CD14-positive monocyte (primary cell): ENCODE measurements at regions not wholly inside any gene's neighbourhood (a gene's known extent, or its start where the extent isn't known, plus 50 kb on each side); places are given as distances from the start of the nearest gene placed in this dataset.

ENCODE experiments used
- DNase-seq, 3 donors: peaks; one replicate each; pipeline ENCODE4 v3.0.0-alpha.2; 2011 to 2022
- H2AFZ ChIP-seq: 2 replicates; pipeline ENCODE4 v1.6.0; 2012; ENCODE audit warnings: mild to moderate bottlenecking, low read depth, low read length, inconsistent platforms; ENCODE audit not compliant: insufficient read depth, poor library complexity, severe bottlenecking
- H3K27ac ChIP-seq, 2 donors: 1 replicate in 1 of 2; 2 replicates in 1 of 2; pipeline ENCODE4 v1.5.1; 2012 to 2013; ENCODE audit warnings: low read length in 2 of 2, control low read depth in 1 of 2, inconsistent platforms in 1 of 2, low read depth in 1 of 2, mild to moderate bottlenecking in 1 of 2
- H3K27me3 ChIP-seq, 2 donors: one replicate each; pipeline versions ENCODE4 v1.6.0 to v1.6.1; 2011 to 2013; ENCODE audit warnings: low read length in 2 of 2; ENCODE audit not compliant: control insufficient read depth in 2 of 2, insufficient read depth in 2 of 2
- H3K36me3 ChIP-seq, 2 donors: replicated peaks in 1 of 2; 1 replicate in 1 of 2; 2 replicates in 1 of 2; pipeline versions ENCODE4 v1.5.1 to v1.6.1; 2012 to 2013; ENCODE audit warnings: low read length in 2 of 2, control low read depth in 1 of 2, inconsistent platforms in 1 of 2, mild to moderate bottlenecking in 1 of 2; ENCODE audit not compliant: insufficient read depth in 2 of 2, control insufficient read depth in 1 of 2
- H3K4me1 ChIP-seq, 2 donors: 1 replicate in 1 of 2; 2 replicates in 1 of 2; pipeline versions ENCODE4 v1.5.1 to v1.6.1; 2012 to 2013; ENCODE audit warnings: low read length in 2 of 2, control low read depth in 1 of 2, inconsistent platforms in 1 of 2, mild to moderate bottlenecking in 1 of 2, moderate library complexity in 1 of 2; ENCODE audit not compliant: insufficient read depth in 2 of 2, control insufficient read depth in 1 of 2
- H3K4me2 ChIP-seq: replicated peaks from 2 replicates; pipeline ENCODE3; 2012; ENCODE audit warnings: low read length, moderate library complexity, mild to moderate bottlenecking; ENCODE audit not compliant: poor library complexity, severe bottlenecking; ENCODE audit errors: extremely low read depth
- H3K4me3 ChIP-seq, 3 experiments: fragments of 200-600 bp in 1 of 3; sonication (generic) in 1 of 3; replicated peaks in 1 of 3; 1 replicate in 2 of 3; 2 replicates in 1 of 3; pipeline ENCODE4 v1.5.1; 2011 to 2013; ENCODE audit warnings: low read length in 3 of 3, mild to moderate bottlenecking in 3 of 3, control low read depth in 2 of 3, low read depth in 2 of 3, inconsistent platforms in 1 of 3, moderate library complexity in 1 of 3
- H3K79me2 ChIP-seq: 2 replicates; pipeline ENCODE4 v1.6.0; 2012; ENCODE audit warnings: mild to moderate bottlenecking, control low read depth, inconsistent platforms, low read length, moderate library complexity; ENCODE audit not compliant: insufficient read depth
- H3K9ac ChIP-seq: 2 replicates; pipeline ENCODE4 v1.6.0; 2017; ENCODE audit warnings: low read length, mild to moderate bottlenecking; ENCODE audit not compliant: insufficient read depth, poor library complexity, severe bottlenecking
- H3K9me3 ChIP-seq, 2 donors: replicated peaks in 1 of 2; 1 replicate in 1 of 2; 2 replicates in 1 of 2; pipeline versions ENCODE4 v1.5.1 to v1.6.1; 2012 to 2013; ENCODE audit warnings: low read length in 2 of 2, control low read depth in 1 of 2; ENCODE audit not compliant: control insufficient read depth in 1 of 2, insufficient read depth in 1 of 2
- H4K20me1 ChIP-seq: 2 replicates; pipeline ENCODE4 v1.6.0; 2012; ENCODE audit warnings: mild to moderate bottlenecking, low read length, control low read depth, moderate library complexity; ENCODE audit not compliant: insufficient read depth
- H3K27ac Mint-ChIP-seq, 7 donors: one replicate each; pipeline ENCODE4 v1.8.0; 2020; ENCODE audit warnings: mild to moderate bottlenecking in 7 of 7, mixed read lengths in 7 of 7, moderate library complexity in 6 of 7, inconsistent platforms in 2 of 7
- H3K27me3 Mint-ChIP-seq, 3 donors: one replicate each; pipeline ENCODE4 v1.8.0; 2021 to 2022; ENCODE audit warnings: low read depth in 3 of 3, mild to moderate bottlenecking in 3 of 3, mixed read lengths in 3 of 3, moderate library complexity in 3 of 3, inconsistent platforms in 1 of 3
- H3K36me3 Mint-ChIP-seq, 2 donors: one replicate each; pipeline ENCODE4 v1.8.0; 2020; ENCODE audit warnings: mixed read lengths in 2 of 2, inconsistent platforms in 1 of 2, mild to moderate bottlenecking in 1 of 2
- H3K4me1 Mint-ChIP-seq: one replicate; pipeline ENCODE4 v1.8.0; 2020; ENCODE audit warnings: mild to moderate bottlenecking, mixed read lengths
- H3K4me3 Mint-ChIP-seq, 2 donors: one replicate each; pipeline ENCODE4 v1.8.0; 2020; ENCODE audit warnings: mild to moderate bottlenecking in 2 of 2, mixed read lengths in 2 of 2, moderate library complexity in 1 of 2
- H3K9me3 Mint-ChIP-seq, 7 donors: one replicate each; pipeline ENCODE4 v1.8.0; 2020 to 2022; ENCODE audit warnings: mixed read lengths in 7 of 7, mild to moderate bottlenecking in 6 of 7, moderate library complexity in 6 of 7, inconsistent platforms in 2 of 7
- CTCF ChIP-seq: fragments of 200-600 bp; IDR thresholded peaks from one replicate; pipeline ENCODE4 v1.8.0; 2022; ENCODE audit warnings: antibody characterized with exemption, mild to moderate bottlenecking
- WGBS: methylation state at CpG from one replicate; pipeline ENCODE4 v1.1.5; 2013; ENCODE audit warnings: missing lambda C conversion rate; ENCODE audit not compliant: insufficient coverage; 5-methylcytosine and 5-hydroxymethylcytosine counted together
- intact Hi-C, 2 donors: fragments of 100-400 bp; cut with micrococcal nuclease; formaldehyde crosslinking; loops; one replicate each; pipeline versions ENCODE4 v1.15.0 to v1.15.1; 2023

- no peak for TF ChIP-seq CTCF
- Mint-ChIP-seq H3K4me1 (no peaks in the 10 kb centered on the region), H3K36me3 (no peaks in the 10 kb centered on the region), H3K27ac (no peak overlapping the region), H3K4me3 (no peak overlapping the region), H3K9me3 (peaks cover 0 to 25% (median 13%) of the 10 kb centered on the region in 7 donors), H3K27me3 (no peaks in the 10 kb centered on the region)
- Histone ChIP-seq H3K27ac (no peak overlapping the region), H3K4me1 (no peaks in the 10 kb centered on the region), H4K20me1 (no peaks in the 10 kb centered on the region), H3K9ac (no peak overlapping the region), H3K9me3 (peaks cover 18 to 19% of the 10 kb centered on the region in 2 donors), H3K36me3 (no peaks in the 10 kb centered on the region), H3K79me2 (no peaks in the 10 kb centered on the region), H3K4me3 (no peak overlapping the region), H2AFZ (no peak overlapping the region), H3K27me3 (no peaks in the 10 kb centered on the region), H3K4me2 (no peak overlapping the region)
- no peak for DNase-seq
- intact Hi-C loops, result no loop called here
- WGBS, result 90% methylated on average over 2 of the region's 4 CpGs
These were observed 63.1 kb upstream of the NDN start for GRCh38 chr15:23750179-23750578.

- no peak overlapping the region for H3K27ac ChIP-seq
These were observed 63.7 kb upstream of the NDN start for GRCh38 chr15:23750776-23751175.

More at GRCh38 chr15:23750776-23751175, 63.7 kb upstream of the NDN start:
- DNase-seq, result no peak
- H2AFZ ChIP-seq, result no peak overlapping the region
- TF ChIP-seq CTCF, result no peak
- no peaks in the 10 kb centered on the region for H3K36me3 ChIP-seq
- WGBS, result no CpG with 5 or more reads among the region's 1 CpG
- no peaks in the 10 kb centered on the region for H3K79me2 ChIP-seq
- H3K36me3 Mint-ChIP-seq, result no peaks in the 10 kb centered on the region
- intact Hi-C loops, result no loop called here
- H3K4me1 ChIP-seq, result no peaks in the 10 kb centered on the region
- H3K27me3 Mint-ChIP-seq, result no peaks in the 10 kb centered on the region
- peaks cover 2 to 23% (median 14%) of the 10 kb centered on the region in 7 donors for H3K9me3 Mint-ChIP-seq
- no peak overlapping the region for H3K4me3 ChIP-seq
- no peak overlapping the region for H3K4me2 ChIP-seq
- H3K4me3 Mint-ChIP-seq, result no peak overlapping the region
- H3K4me1 Mint-ChIP-seq, result no peaks in the 10 kb centered on the region
- H3K27ac Mint-ChIP-seq, result no peak overlapping the region
- peaks cover 21 to 24% of the 10 kb centered on the region in 2 donors for H3K9me3 ChIP-seq
- H4K20me1 ChIP-seq, result no peaks in the 10 kb centered on the region
- H3K27me3 ChIP-seq, result no peaks in the 10 kb centered on the region
- H3K9ac ChIP-seq, result no peak overlapping the region
